Activated CD8-positive, alpha-beta memory T cell treated with anti-CD3 and anti-CD28 coated beads for 48 hours (primary cell): ENCODE measurements at regions not wholly inside any gene's neighbourhood (a gene's known extent, or its start where the extent isn't known, plus 50 kb on each side); places are given as distances from the start of the nearest gene placed in this dataset.

Source experiments
- DNase-seq, 3 experiments: peaks; one replicate each; pipeline ENCODE4 v3.0.0-alpha.2; 2020; ENCODE audit warnings: low read depth in 2 of 3, low spot score in 2 of 3

GRCh38 chr16:73846007-73846330 lies 450.6 kb upstream of the PSMD7 start:
- DNase-seq: no peak

- DNase-seq: no peak
Measured at GRCh38 chr16:73845238-73846006, 451.2 kb upstream of the PSMD7 start.

GRCh38 chr16:73840728-73841127 lies 455.9 kb upstream of the PSMD7 start:
- DNase-seq: no peak

- no peak for DNase-seq
Measured at GRCh38 chr16:73831220-73831619, 465.4 kb upstream of the PSMD7 start.

GRCh38 chr16:73823205-73823849 lies 473.3 kb upstream of the PSMD7 start:
- no peak for DNase-seq

- DNase-seq: no peak
Measured at GRCh38 chr16:73817526-73818324, 478.9 kb upstream of the PSMD7 start.

- no peak for DNase-seq
Measured at GRCh38 chr16:73813527-73813926, 483.1 kb upstream of the PSMD7 start.

- no peak for DNase-seq
Measured at GRCh38 chr16:73804456-73804855, 492.2 kb upstream of the PSMD7 start.

- DNase-seq: no peak
Measured at GRCh38 chr16:73798471-73798870, 498.1 kb upstream of the PSMD7 start.

- no peak for DNase-seq
Measured at GRCh38 chr16:73797115-73797514, 499.5 kb upstream of the PSMD7 start.

- no peak for DNase-seq
Measured at GRCh38 chr16:73796241-73796640, 500.4 kb upstream of the PSMD7 start.

- no peak for DNase-seq
Measured at GRCh38 chr16:73794994-73795393, 501.6 kb upstream of the PSMD7 start.

GRCh38 chr16:73793871-73794437 lies 502.7 kb upstream of the PSMD7 start:
- DNase-seq: no peak

- no peak for DNase-seq
Measured at GRCh38 chr16:73793260-73793659, 503.4 kb upstream of the PSMD7 start.

- DNase-seq: no peak
Measured at GRCh38 chr16:73792199-73793020, 504.2 kb upstream of the PSMD7 start.

GRCh38 chr16:73781297-73781696 lies 515.3 kb upstream of the PSMD7 start:
- DNase-seq: no peak

GRCh38 chr16:73778887-73779286 lies 517.7 kb upstream of the PSMD7 start:
- no peak for DNase-seq

GRCh38 chr16:73775841-73776388 lies 520.7 kb upstream of the PSMD7 start:
- DNase-seq: no peak

- DNase-seq: no peak
Measured at GRCh38 chr16:73771196-73772064, 525.2 kb upstream of the PSMD7 start.

- DNase-seq: no peak
Measured at GRCh38 chr16:73768786-73769203, 527.8 kb upstream of the PSMD7 start.
